Subcutaneous abdominal adipose tissue (tissue), 5 donors: ENCODE measurements at regions not wholly inside any gene's neighbourhood (a gene's known extent, or its start where the extent isn't known, plus 50 kb on each side); places are given as distances from the start of the nearest gene placed in this dataset.
"Not testable (repeated sequence)": the region's sequence is repeated elsewhere in the genome, so short reads cannot be mapped to it uniquely, and the experiment has no call there.

ENCODE experiments used
- H3K27ac ChIP-seq: one replicate; pipeline ENCODE4 v1.7.0; 2013; ENCODE audit warnings: low read depth, mild to moderate bottlenecking, inconsistent platforms, low read length, moderate library complexity
- H3K27me3 ChIP-seq, 5 donors: one replicate each; pipeline ENCODE4 v1.7.0; 2013; ENCODE audit warnings: low read length in 5 of 5, inconsistent platforms in 1 of 5; ENCODE audit not compliant: control insufficient read depth in 5 of 5, insufficient read depth in 4 of 5
- H3K36me3 ChIP-seq, 5 donors: one replicate each; pipeline ENCODE4 v1.7.0; 2013; ENCODE audit warnings: low read length in 5 of 5; ENCODE audit not compliant: control insufficient read depth in 5 of 5, insufficient read depth in 5 of 5
- H3K4me1 ChIP-seq, 5 donors: one replicate each; pipeline ENCODE4 v1.7.0; 2013; ENCODE audit warnings: low read length in 5 of 5, mild to moderate bottlenecking in 3 of 5, moderate library complexity in 1 of 5; ENCODE audit not compliant: control insufficient read depth in 5 of 5, insufficient read depth in 5 of 5
- H3K4me3 ChIP-seq, 5 donors: one replicate each; pipeline ENCODE4 v1.7.0; 2013; ENCODE audit warnings: low read length in 5 of 5, low read depth in 1 of 5
- H3K9ac ChIP-seq, 5 donors: one replicate each; pipeline ENCODE4 v1.7.0; 2013; ENCODE audit warnings: low read length in 5 of 5, mild to moderate bottlenecking in 4 of 5, moderate library complexity in 3 of 5
- H3K9me3 ChIP-seq, 5 donors: one replicate each; pipeline ENCODE4 v1.7.0; 2013; ENCODE audit warnings: low read length in 5 of 5; ENCODE audit not compliant: control insufficient read depth in 5 of 5
- donor health status: healthy.
- donor health status: healthy.
- donor health status: healthy.
- donor health status: healthy.
- donor health status: healthy.

GRCh38 chr2:32874931-32875330, 71.8 kb upstream of the LTBP1 start:
- Histone ChIP-seq H3K4me1 (peaks cover 1 to 18% (median 4%) of the 10 kb centered on the region in 5 donors), H3K27ac (no peak overlapping the region), H3K27me3 (no peaks in the 10 kb centered on the region), H3K36me3 (no peaks in the 10 kb centered on the region), H3K9ac (no peak overlapping the region), H3K4me3 (no peak overlapping the region), H3K9me3 (no peaks in the 10 kb centered on the region)

GRCh38 chr2:32877587-32878510, 68.9 kb upstream of the LTBP1 start:
- Histone ChIP-seq H3K4me3 (no peak overlapping the region), H3K27ac (peak overlapping the region; percentile 66), H3K4me1 (peaks cover 1 to 18% (median 4%) of the 10 kb centered on the region in 5 donors), H3K9ac (peak overlapping the region in 1 of 5 donors; percentile 33), H3K36me3 (no peaks in the 10 kb centered on the region), H3K9me3 (no peaks in the 10 kb centered on the region), H3K27me3 (no peaks in the 10 kb centered on the region)

- H3K9me3 ChIP-seq, H3K27me3 ChIP-seq, H3K27ac ChIP-seq, H3K36me3 ChIP-seq, H3K4me3 ChIP-seq, H3K9ac ChIP-seq: not testable (repeated sequence)
- H3K4me1 ChIP-seq, result peaks cover 1 to 18% (median 4%) of the 10 kb centered on the region in 5 donors
Measured at GRCh38 chr2:32879943-32880342, 66.8 kb upstream of the LTBP1 start.

GRCh38 chr2:32882816-32883810, 63.6 kb upstream of the LTBP1 start:
- Histone ChIP-seq H3K4me3 (no peak overlapping the region), H3K27me3 (no peaks in the 10 kb centered on the region), H3K4me1 (peaks cover 0 to 7% (median 2%) of the 10 kb centered on the region in 5 donors), H3K9me3 (peaks cover 0 to 7% (median 5%) of the 10 kb centered on the region in 5 donors), H3K27ac (no peak overlapping the region), H3K36me3 (no peaks in the 10 kb centered on the region), H3K9ac (no peak overlapping the region)

- Histone ChIP-seq H3K9me3 (peaks cover 0 to 7% (median 5%) of the 10 kb centered on the region in 5 donors), H3K36me3 (no peaks in the 10 kb centered on the region), H3K27me3 (no peaks in the 10 kb centered on the region), H3K9ac (no peak overlapping the region), H3K4me3 (no peak overlapping the region), H3K4me1 (no peaks in the 10 kb centered on the region), H3K27ac (no peak overlapping the region)
Measured at GRCh38 chr2:32884346-32884745, 62.4 kb upstream of the LTBP1 start.

GRCh38 chr2:32886397-32887055, 60.2 kb upstream of the LTBP1 start:
- not testable (repeated sequence) for H3K27me3 ChIP-seq, H3K9ac ChIP-seq, H3K36me3 ChIP-seq, H3K9me3 ChIP-seq, H3K4me1 ChIP-seq, H3K4me3 ChIP-seq, H3K27ac ChIP-seq

GRCh38 chr2:32887125-32887524, 59.6 kb upstream of the LTBP1 start:
- H3K4me3 ChIP-seq, result no peak overlapping the region
- no peak overlapping the region for H3K9ac ChIP-seq
- no peaks in the 10 kb centered on the region for H3K4me1 ChIP-seq
- no peaks in the 10 kb centered on the region for H3K27me3 ChIP-seq
- peaks cover 0 to 8% (median 7%) of the 10 kb centered on the region in 5 donors for H3K9me3 ChIP-seq
- no peaks in the 10 kb centered on the region for H3K36me3 ChIP-seq
- H3K27ac ChIP-seq, result no peak overlapping the region

- Histone ChIP-seq H3K36me3 (no peaks in the 10 kb centered on the region), H3K27me3 (no peaks in the 10 kb centered on the region), H3K9ac (no peak overlapping the region), H3K27ac (no peak overlapping the region), H3K4me3 (no peak overlapping the region), H3K9me3 (peaks cover 0 to 9% (median 2%) of the 10 kb centered on the region in 5 donors), H3K4me1 (no peaks in the 10 kb centered on the region)
Measured at GRCh38 chr2:32894119-32894728, 52.5 kb upstream of the LTBP1 start.

- Histone ChIP-seq H3K9me3 (peaks cover 0 to 9% (median 2%) of the 10 kb centered on the region in 5 donors), H3K4me1 (no peaks in the 10 kb centered on the region), H3K36me3 (no peaks in the 10 kb centered on the region), H3K27ac (no peak overlapping the region), H3K9ac (no peak overlapping the region), H3K4me3 (no peak overlapping the region), H3K27me3 (peaks cover 0 to 4% (median 0%) of the 10 kb centered on the region in 5 donors)
Measured at GRCh38 chr2:32895424-32895823, 51.3 kb upstream of the LTBP1 start.
